Skin epidermis (tissue), 12 donors: ENCODE measurements at regions not wholly inside any gene's neighbourhood (a gene's known extent, or its start where the extent isn't known, plus 50 kb on each side); places are given as distances from the start of the nearest gene placed in this dataset.

Experiments used
- H3K27ac ChIP-seq, 21 experiments: fragments of 200-600 bp; sonication (generic) in 11 of 21; one replicate each; pipeline ENCODE4 v1.5.0; 2020; ENCODE audit warnings: mild to moderate bottlenecking in 3 of 21, inconsistent platforms in 2 of 21, moderate library complexity in 2 of 21
- H3K4me3 ChIP-seq, 7 experiments: fragments of 200-600 bp; sonication (generic) in 2 of 7; one replicate each; pipeline ENCODE4 v1.5.0; 2020; ENCODE audit warnings: inconsistent platforms in 2 of 7, mild to moderate bottlenecking in 2 of 7, moderate library complexity in 1 of 7

DNA sequence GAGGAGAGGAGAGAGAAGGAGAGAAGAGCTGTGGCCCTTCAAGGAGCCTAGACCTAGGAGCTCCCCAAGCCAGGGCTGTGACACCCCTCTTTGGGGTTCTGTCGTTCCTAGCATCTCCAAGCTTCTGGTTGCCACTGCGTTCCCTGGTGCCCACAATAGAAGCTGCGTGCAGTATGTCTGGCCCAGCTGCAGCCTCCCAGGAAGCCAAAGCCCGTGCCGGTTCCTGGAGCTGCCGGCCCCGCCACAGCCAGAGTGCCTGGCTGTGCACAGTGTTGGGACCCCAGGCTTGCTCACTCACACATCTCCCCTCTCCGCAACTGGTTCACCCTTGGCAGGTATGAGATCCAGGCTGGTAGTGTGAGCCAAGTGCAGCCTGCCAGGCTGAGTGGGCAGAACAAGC is 367.7 kb upstream of the MC4R start:
- Histone ChIP-seq H3K4me3 (no peak overlapping the region), H3K27ac (no peak overlapping the region)

DNA sequence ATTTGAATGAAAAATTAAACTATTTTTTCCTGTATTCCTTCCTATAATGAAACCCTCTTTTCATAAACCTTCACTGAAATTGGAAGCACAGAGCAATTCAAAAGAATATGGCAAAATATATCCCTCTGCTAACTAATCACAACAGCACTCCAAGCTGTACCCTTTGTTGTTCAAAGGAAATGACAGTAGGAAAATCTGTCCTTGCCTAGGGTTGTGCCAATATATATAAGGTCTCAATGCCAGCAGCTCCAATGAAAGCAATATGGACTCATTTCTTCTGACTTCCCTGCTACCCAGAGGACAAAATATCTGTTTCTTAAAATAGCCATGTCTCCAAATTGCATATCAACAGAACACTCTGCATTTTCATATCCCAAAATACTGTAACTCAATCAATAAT is 373.9 kb upstream of the MC4R start:
- no peak overlapping the region for H3K4me3 ChIP-seq
- H3K27ac ChIP-seq, result no peak overlapping the region

DNA sequence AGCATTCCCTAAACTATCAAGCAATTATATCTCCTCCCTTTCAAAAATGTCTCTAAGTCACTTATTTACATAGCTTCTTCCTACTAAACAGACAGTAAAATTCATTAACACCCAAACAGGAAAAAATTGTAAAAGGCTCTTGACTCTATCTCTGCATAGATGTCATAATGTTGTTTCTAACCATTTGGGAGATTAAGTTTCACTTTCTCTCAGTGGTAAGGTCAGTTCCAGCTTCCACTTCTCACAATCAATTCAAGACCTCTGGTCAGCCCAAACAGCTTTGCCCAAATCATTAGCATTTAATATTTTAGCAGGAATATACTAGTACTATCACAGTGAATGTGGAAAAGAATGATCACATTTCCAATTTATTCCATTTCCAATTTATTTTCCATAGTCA is 374.3 kb upstream of the MC4R start:
- Histone ChIP-seq H3K4me3 (no peak overlapping the region), H3K27ac (no peak overlapping the region)

DNA sequence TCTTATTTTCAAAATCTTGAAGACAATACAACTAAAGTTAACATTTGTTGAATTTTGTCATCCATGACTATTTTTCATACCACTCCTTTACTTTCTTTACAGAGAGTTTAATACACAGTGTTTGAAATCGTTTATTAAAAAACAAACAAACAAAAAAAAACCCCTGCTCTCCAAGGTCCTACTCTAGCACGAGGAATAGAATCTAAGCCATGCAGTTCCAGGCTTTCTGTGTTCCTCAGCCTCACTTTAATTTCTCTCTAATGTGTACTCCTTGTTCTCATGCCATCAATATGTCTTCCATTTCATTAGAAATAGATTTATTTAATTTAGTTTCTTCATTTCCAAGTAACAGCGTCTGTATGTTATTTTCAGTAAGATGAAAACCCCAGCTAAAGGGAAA is 381.2 kb upstream of the MC4R start:
- Histone ChIP-seq H3K4me3 (no peak overlapping the region), H3K27ac (no peak overlapping the region)

DNA sequence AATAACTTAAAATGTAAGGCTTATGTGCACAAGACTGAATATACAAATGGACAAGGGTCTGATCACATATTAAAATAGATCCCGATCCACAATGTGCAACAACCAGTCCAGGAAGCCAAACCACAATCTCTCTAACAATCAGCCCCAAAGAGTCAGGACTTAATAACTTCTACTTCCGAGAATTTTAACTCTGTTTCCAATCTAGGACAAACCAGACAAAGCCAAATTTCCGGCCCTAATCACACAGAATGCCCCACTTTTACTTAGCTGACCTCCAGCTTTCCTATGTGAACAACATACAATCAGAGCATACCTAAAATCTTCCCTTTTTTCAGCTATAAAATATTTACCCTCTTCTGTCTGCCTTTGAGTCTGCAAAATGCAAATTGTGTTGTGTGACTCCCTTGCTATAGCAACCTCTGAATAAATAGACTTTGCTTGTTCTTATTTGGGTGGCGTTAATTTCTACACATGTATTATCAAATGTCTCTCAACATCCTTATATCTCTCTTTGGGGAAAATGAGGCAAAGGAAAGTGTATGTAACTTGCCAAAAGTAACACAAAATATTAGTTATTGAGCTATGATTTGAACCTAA is 381.9 kb upstream of the MC4R start:
- H3K4me3 ChIP-seq, result no peak overlapping the region
- no peak overlapping the region for H3K27ac ChIP-seq

DNA sequence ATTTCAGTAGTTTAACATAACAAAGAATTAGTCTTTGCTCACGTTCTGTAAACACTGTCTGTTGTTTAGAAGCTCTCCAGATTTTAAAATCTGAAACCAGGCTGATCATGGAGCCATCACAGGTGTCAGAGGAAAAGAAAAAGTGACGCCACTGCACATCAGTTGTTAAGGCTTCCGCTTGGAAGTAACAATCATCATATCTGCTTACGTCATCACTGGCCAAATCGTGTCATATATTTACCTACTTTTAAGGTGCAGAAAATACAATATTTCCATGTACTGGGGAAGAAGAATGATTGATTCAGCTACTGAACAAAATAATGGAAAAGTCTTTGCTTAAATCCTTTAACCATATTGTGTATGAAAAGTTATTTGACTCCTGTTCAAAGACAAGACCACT is 382.6 kb upstream of the MC4R start:
- Histone ChIP-seq H3K27ac (no peak overlapping the region), H3K4me3 (no peak overlapping the region)

DNA sequence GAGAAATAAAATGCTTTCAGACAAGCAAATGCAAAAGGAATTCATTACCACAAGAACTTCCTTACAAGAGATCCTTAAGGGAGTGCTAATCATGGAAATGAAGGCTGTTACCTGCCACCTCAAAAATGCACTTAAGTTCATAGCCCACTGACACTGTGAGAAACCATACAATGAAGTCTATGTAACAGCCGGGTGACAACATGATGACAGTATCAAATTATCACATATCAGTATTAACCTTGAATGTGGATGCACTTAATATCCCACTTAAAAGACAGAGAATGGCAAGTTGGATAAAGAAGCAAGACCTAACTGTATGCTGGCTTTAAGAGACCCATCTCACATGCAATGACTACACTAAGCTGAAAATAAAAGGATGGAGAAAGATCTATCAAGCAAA is 403.4 kb upstream of the MC4R start:
- Histone ChIP-seq H3K27ac (no peak overlapping the region), H3K4me3 (no peak overlapping the region)

DNA sequence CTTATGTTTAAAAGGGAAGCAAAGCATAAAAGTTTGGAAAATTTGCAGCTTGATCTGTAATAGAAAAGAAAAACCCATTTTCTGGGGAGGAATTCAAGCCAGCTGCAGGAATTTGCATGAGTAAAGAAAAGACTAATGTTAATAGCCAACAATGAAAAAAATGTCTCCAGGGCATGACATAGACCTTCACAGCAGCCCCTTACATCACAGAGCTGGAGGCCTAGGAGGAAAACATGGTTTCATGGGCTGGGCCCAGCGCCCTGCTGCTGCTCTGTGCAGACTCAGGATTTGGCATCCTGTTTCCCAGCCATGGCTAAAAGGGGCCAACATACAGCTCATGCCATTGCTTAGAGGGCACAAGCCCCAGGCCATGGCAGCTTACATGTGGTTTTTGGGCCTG is 411.6 kb upstream of the MC4R start:
- Histone ChIP-seq H3K27ac (no peak overlapping the region), H3K4me3 (no peak overlapping the region)

DNA sequence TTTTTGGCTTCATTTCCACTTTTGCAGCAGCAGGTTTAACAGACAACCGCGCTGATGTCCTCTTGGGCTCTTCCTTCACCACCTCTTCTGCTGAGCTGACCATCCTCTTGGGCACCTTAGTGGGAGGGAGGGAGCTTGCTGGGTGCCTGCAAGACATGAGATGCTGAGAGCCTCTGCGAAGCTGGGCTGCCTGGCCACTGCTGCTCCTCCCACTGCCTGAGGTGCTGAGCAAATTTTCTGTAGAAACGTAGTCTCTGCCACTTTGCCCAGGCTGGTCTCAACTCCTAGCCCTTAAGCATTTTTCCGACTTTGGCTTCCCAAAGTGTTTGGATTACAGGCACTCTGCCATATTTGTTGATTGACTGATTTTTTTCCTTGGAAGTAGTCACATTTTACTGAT is 422.2 kb upstream of the MC4R start:
- no peak overlapping the region for H3K27ac ChIP-seq
- no peak overlapping the region for H3K4me3 ChIP-seq

DNA sequence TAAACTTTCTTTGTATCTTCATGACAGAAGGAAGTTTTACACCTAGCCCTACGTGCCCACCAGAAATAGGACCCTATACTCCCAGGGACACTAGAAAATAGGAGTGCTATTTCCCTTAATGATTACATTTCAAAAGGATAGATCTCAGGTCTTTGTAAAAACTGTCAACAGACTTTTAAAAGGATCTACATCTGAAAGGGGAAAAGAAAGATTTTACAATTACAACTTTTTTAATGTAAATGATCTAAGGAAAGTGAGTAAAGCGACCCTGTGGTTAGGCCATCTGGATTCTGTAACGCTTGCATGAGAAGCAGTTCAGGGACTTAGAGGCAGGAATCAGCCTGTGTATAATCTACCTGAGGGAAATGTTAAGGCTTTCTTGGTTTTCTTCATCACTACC is 431.8 kb upstream of the MC4R start:
- no peak overlapping the region for H3K27ac ChIP-seq

DNA sequence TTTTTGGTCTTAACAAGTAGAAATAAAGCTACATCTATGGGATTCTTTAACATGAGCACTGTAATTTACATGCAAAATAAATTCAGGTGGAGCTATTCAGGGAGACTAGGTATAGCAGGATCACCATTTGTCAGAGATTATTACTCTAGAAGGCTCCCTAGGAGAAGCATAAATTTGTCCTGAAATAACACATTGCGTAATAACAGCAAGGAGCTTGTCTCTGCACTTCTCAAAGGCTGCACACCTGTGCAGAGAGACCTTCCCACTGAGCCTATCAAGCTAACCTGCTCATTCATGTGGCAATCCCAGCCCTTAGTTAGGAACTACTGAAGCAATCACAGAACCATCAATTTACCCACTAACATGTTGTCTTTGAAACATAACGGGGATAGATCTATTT is 437.4 kb upstream of the MC4R start:
- no peak overlapping the region for H3K4me3 ChIP-seq
- H3K27ac ChIP-seq, result no peak overlapping the region

More for the DNA sequence above, 431.8 kb upstream of the MC4R start:
- H3K4me3 ChIP-seq, result no peak overlapping the region

DNA sequence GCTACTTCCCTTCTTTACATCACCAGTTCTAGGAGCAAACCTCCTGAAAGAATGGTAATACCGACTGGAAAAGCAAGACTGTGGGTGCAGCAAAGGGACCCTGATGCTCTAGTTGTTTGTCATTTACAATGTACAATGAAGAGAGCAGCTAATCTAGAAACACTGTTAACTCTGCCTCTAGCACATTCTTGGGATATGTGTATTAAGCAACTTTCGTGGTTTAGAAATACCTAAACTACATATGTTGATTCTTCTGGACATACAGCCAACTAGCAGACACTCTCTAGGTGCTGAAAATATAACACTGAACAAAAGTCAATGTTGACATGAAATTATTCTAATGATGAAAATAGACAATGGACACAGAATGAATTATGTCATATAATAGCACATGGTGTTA is 440.3 kb upstream of the MC4R start:
- H3K27ac ChIP-seq, result no peak overlapping the region
- no peak overlapping the region for H3K4me3 ChIP-seq

DNA sequence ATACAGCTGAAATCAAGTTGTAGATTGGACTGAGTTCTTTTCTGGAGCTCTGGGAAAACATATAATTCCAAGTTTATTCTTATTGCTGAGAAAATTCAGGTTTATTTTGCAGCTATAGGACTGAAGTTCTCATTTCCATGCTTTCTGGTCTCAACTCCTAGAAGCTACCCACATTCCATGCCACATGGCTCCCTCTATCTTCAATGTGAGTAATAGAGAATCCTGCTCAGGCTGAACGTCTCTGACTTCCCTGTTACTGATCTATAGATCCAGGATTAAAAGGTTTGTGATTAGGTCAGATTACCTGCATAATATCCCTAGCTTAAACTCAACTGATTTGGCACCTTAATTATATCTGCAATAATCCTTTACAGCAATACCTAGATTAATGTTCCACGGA is 453.8 kb upstream of the MC4R start:
- Histone ChIP-seq H3K4me3 (no peak overlapping the region), H3K27ac (no peak overlapping the region)

DNA sequence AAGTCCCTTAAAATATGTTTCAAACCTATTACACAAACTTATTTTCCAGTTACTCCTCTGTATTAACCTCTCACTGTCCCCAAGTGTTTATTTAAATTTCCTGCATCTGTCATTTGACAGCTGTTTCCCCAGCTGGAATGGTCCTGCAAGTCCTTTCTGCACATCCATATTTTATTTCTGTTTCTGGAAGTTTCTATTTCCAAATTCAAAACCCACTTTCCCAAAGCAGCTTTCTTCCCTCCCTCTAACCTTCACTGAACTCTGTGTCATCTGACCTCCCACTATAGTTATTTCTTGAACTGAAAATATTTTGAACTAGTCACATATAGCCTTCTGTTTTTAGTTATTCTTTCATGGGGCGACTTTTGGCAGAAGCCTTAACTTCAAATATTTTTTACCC is 459.4 kb upstream of the MC4R start:
- H3K4me3 ChIP-seq, result no peak overlapping the region
- no peak overlapping the region for H3K27ac ChIP-seq

DNA sequence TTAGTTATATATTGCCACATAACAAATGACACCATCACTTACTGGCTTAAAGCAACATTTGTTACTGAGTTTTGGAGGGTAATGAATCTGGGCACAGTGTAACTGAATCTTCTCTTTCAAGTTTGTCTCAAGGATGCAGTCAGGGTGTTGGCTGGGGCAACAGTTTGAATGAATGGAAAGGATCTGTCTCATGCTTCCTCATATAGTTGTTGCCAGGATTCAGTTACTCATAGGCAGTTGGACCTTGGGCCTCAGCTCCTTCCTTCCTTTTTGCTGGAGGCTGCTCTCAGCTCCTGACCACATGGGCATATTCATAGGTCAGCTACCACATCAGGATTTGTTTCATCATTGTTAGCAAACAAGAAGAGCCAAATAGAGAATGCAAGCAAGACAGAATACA is 466.1 kb upstream of the MC4R start:
- Histone ChIP-seq H3K27ac (no peak overlapping the region), H3K4me3 (no peak overlapping the region)

DNA sequence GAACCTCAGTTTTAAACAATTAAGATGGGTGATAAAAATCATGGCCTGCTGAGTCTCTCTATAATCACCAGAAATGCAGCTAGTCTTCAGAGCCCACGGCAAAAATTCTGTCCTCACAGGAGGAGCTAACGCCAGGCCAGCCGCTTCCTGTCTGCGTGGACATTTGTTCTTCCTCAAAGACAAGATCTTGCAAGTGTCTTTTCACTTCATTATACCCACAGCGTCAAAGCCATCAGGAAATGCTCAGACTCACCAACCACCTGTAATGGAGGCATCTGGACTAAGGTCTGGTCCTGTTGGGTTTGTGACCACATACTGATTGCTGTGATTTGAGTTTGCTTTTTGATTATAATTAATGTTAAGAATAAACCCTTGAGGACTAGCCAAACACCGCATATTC is 473.8 kb upstream of the MC4R start:
- Histone ChIP-seq H3K27ac (no peak overlapping the region), H3K4me3 (no peak overlapping the region)

DNA sequence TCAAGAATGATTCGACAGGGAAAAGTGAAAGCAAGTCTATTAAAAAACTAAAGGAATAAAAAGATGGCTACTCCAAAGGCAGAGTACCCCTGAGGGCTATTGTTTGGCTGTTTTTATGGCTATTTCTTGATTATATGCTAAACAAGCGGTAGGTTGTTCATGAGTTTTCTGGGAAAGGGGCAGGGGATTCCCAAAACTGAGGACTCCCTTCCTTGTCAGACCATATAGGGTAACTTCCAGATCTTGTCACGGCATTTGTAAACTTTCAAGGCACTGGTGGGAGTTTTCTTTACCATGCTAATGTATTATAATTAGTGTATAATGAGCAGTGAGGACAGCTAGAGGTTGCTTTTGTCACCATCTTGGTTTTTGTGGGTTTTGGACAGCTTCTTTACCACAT is 474.9 kb upstream of the MC4R start:
- no peak overlapping the region for H3K4me3 ChIP-seq
- H3K27ac ChIP-seq, result no peak overlapping the region

DNA sequence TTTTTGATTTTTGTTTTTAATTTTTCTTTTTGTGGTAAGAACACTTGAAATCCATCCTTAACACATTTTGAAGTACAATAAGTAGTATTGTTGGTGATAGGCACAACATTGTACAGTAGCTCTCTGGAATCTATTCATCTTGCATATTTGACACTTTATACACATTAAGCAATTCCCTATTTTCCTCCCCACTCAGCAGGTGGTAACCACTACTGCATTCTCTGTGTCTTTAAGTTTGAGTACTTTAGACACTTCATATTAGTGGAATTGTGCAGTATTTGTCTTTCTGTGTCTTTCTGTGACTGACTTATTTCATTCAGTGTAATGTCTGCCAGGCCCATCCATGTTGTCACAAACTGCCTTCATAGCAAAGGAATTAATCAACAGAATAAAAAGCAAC is 471.7 kb upstream of the CDH20 start:
- no peak overlapping the region for H3K4me3 ChIP-seq
- no peak overlapping the region for H3K27ac ChIP-seq

DNA sequence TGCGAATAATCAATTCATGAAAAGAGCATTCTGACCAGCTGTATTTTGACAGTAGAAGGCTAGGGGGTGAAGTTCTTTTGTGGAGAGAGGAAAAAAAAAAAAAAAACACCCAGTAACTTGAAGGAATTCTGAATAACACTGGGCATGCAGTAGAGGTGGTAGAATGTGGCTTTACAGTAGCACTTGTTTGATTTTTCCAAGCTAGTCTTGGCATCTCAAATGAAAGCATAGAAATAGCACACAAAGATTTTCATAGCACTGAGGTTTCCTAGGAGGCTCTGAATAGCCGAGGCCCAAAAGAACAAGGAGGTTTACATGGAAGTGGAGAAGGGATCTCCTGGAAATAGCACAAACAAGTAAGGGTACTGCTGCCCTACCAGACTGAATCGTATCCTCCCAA is 470.2 kb upstream of the CDH20 start:
- Histone ChIP-seq H3K4me3 (no peak overlapping the region), H3K27ac (no peak overlapping the region)

DNA sequence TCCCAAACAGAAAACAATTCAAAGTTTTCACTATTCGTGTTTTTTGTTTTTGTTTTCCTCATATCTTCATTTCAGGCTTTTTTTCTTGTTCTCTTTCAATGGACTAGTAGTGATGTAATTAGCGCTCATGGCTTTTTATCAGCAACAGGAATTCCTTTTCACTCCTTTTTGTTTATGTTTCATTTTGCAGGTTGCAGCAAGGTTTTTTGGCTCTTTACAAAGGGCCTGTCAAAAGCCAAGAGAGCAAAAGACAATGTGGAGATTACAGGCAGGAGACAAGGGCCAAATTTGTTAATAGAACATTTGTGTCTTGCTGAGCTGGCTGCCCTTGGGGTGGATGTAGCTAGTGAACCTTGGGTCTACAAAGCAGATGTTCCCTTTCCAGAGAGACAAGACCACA is 467.4 kb upstream of the CDH20 start:
- no peak overlapping the region for H3K27ac ChIP-seq

DNA sequence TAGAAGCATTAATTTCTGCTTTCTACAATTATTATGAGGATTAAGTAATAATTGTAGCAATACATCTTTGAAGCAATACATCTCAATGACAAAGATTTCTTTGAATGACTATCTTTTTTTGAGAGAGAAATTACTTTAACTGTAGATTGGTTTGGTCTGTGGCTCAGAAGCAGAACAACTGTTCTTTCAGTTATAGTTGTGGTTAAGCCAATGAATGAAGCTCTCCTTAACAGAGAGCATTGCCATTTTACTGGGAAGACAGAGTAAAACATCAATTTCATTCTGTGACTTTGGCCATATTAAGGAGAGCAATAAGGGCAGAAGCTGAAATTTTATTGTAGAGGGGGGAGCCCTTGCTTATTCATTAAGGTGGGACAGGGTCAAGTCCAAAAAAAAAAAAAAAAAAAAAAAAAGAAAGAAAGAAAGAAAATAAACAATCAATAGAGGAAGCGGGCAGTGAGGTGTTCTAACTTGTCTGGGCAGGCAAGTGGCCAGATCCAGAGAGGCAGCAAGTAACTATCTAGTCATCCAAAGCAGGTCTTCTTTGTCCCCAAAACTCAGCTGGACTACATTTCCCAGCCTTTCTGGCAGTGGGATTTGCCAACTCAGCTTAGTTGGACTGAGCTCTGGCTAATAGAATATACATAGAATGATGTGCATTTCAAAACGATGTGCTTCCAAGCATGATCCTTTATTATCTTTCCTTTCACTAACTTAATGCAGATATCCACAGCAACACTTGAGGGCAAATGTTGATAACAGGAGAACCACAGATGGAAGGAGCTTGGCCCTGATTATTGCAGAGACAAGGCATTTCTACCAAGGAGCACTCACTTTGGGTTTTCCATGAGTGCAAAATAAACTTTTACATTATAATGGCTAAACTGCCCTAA is 462.7 kb upstream of the CDH20 start:
- no peak overlapping the region for H3K27ac ChIP-seq
- H3K4me3 ChIP-seq, result no peak overlapping the region

More for the DNA sequence above, 467.4 kb upstream of the CDH20 start:
- no peak overlapping the region for H3K4me3 ChIP-seq

DNA sequence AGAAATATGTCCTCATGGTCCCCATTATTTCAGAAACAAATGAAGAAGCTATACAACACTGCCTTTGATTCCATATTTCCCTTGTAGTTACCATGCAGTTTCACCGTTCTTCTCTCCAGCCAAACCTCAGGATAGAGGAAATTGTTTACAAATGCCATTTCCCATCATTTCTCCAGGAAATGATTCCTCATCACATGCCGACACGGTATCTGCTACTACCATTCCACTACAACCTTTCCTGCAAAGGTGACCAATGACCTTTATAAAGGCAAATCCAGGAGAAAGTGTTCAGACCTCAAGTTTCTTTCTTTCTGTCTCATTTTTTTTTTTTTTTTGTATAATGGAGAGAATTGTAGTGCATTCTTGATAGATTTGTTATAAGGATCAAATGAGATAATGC is 460.8 kb upstream of the CDH20 start:
- Histone ChIP-seq H3K4me3 (no peak overlapping the region), H3K27ac (no peak overlapping the region)
